WTC11 (cell line): ENCODE measurements at regions not wholly inside any gene's neighbourhood (a gene's known extent, or its start where the extent isn't known, plus 50 kb on each side); places are given as distances from the start of the nearest gene placed in this dataset.

Experiments used
- ATAC-seq: fragments of 200-7000 bp; cut with Tn5 transposase; 2 replicates; pipeline ENCODE4 v1.10.0; 2021; ENCODE audit warnings: mild to moderate bottlenecking, moderate library complexity
- CTCF ChIA-PET: fragments of 300-600 bp; sonication (Branson Sonifier 250); formaldehyde crosslinking; loops from one replicate; lab custom pipeline; 2021; ENCODE audit warnings: antibody characterized with exemption; lab: Charles Lee
- POLR2A ChIA-PET: fragments of 350-600 bp; sonication (Branson Sonifier 250); formaldehyde crosslinking; loops from one replicate; lab custom pipeline; 2021; ENCODE audit warnings: antibody characterized with exemption; lab: Charles Lee
- DNase-seq: peaks from one replicate; pipeline ENCODE4 v3.0.0; 2021; ENCODE audit warnings: low spot score
- H3K27ac Mint-ChIP-seq: 2 replicates; pipeline ENCODE4 v1.8.0; 2021; ENCODE audit warnings: mixed read lengths
- H3K27me3 Mint-ChIP-seq: 2 replicates; pipeline ENCODE4 v1.8.0; 2021; ENCODE audit warnings: low read depth, mild to moderate bottlenecking, moderate library complexity, mixed read lengths
- H3K36me3 Mint-ChIP-seq: 2 replicates; pipeline ENCODE4 v1.8.0; 2021; ENCODE audit warnings: mixed read lengths
- H3K4me1 Mint-ChIP-seq: 2 replicates; pipeline ENCODE4 v1.8.0; 2022; ENCODE audit warnings: mixed read lengths
- H3K4me3 Mint-ChIP-seq: 2 replicates; pipeline ENCODE4 v1.8.0; 2021; ENCODE audit warnings: mild to moderate bottlenecking, moderate library complexity, mixed read lengths
- H3K9me3 Mint-ChIP-seq: 2 replicates; pipeline ENCODE4 v1.8.0; 2021; ENCODE audit warnings: mixed read lengths
- CBFB ChIP-seq: sonication (generic); formaldehyde crosslinking; IDR thresholded peaks from 2 replicates; pipeline ENCODE4 v1.8.1; 2022; ENCODE audit warnings: mild to moderate bottlenecking, low read depth, missing genetic modification reagents
- CREM ChIP-seq: sonication (generic); formaldehyde crosslinking; IDR thresholded peaks from 2 replicates; pipeline ENCODE4 v1.8.1; 2022; ENCODE audit warnings: mild to moderate bottlenecking, missing genetic modification reagents, moderate library complexity
- ELF4 ChIP-seq: sonication (generic); formaldehyde crosslinking; IDR thresholded peaks from 2 replicates; pipeline ENCODE4 v1.8.1; 2022; ENCODE audit warnings: low read depth, mild to moderate bottlenecking, moderate library complexity, missing genetic modification reagents
- ETV6 ChIP-seq: sonication (generic); formaldehyde crosslinking; IDR thresholded peaks from 2 replicates; pipeline ENCODE4 v1.8.1; 2022; ENCODE audit warnings: mild to moderate bottlenecking, missing genetic modification reagents
- GTF2I ChIP-seq: fragments of 250-450 bp; sonication (Bioruptor Pico); conservative IDR thresholded peaks from 2 replicates; pipeline ENCODE4 v1.4.0; 2021; ENCODE audit warnings: mild to moderate bottlenecking
- HMGA2 ChIP-seq: fragments of 250-450 bp; sonication (Bioruptor Pico); IDR thresholded peaks from 2 replicates; pipeline ENCODE4 v1.4.0; 2021; ENCODE audit warnings: mild to moderate bottlenecking, moderate library complexity
- JAZF1 ChIP-seq: fragments of 250-450 bp; sonication (Bioruptor Pico); IDR thresholded peaks from 2 replicates; pipeline ENCODE4 v1.9.0; 2021; ENCODE audit warnings: moderate library complexity, mild to moderate bottlenecking, inconsistent platforms
- KAT7 ChIP-seq: sonication (generic); formaldehyde crosslinking; IDR thresholded peaks from 2 replicates; pipeline ENCODE4 v1.8.1; 2023; ENCODE audit warnings: missing genetic modification reagents, mild to moderate bottlenecking, borderline replicate concordance
- NFATC4 ChIP-seq: fragments of 250-450 bp; sonication (Bioruptor Pico); IDR thresholded peaks from 2 replicates; pipeline ENCODE4 v1.9.0; 2021; ENCODE audit warnings: mild to moderate bottlenecking
- SMAD3 ChIP-seq: sonication (generic); formaldehyde crosslinking; IDR thresholded peaks from 2 replicates; pipeline ENCODE4 v1.8.0; 2022; ENCODE audit warnings: missing genetic modification reagents, mild to moderate bottlenecking, borderline replicate concordance
- SP1 ChIP-seq: sonication (generic); formaldehyde crosslinking; conservative IDR thresholded peaks from 2 replicates; pipeline ENCODE4 v1.8.1; 2022; ENCODE audit warnings: missing genetic modification reagents
- ZNF121 ChIP-seq: sonication (generic); formaldehyde crosslinking; IDR thresholded peaks from 2 replicates; pipeline ENCODE4 v1.8.0; 2023; ENCODE audit warnings: missing genetic modification reagents
- ZNF232 ChIP-seq: sonication (generic); formaldehyde crosslinking; IDR thresholded peaks from 2 replicates; pipeline ENCODE4 v1.8.0; 2022; ENCODE audit warnings: mild to moderate bottlenecking, missing genetic modification reagents
- ZNF423 ChIP-seq: fragments of 250-450 bp; sonication (Bioruptor Pico); IDR thresholded peaks from 2 replicates; pipeline ENCODE4 v2.1.2; 2022; ENCODE audit warnings: mild to moderate bottlenecking, moderate library complexity
- TF ChIP-seq, protein P1 (sequence below): sonication (generic); formaldehyde crosslinking; IDR thresholded peaks from 2 replicates; pipeline ENCODE4 v1.8.1; 2022; ENCODE audit warnings: low read depth, mild to moderate bottlenecking, moderate library complexity, missing genetic modification reagents, borderline replicate concordance
- TF ChIP-seq, protein P2 (sequence below): fragments of 250-450 bp; sonication (Bioruptor Pico); IDR thresholded peaks from 2 replicates; pipeline ENCODE4 v1.8.0; 2021; ENCODE audit warnings: mild to moderate bottlenecking
- TF ChIP-seq, protein P3 (sequence below): fragments of 250-450 bp; sonication (Bioruptor Pico); IDR thresholded peaks from 2 replicates; pipeline ENCODE4 v1.9.0; 2021; ENCODE audit warnings: moderate library complexity, mild to moderate bottlenecking, inconsistent platforms, borderline replicate concordance
- TF ChIP-seq, protein P4 (sequence below): fragments of 200-600 bp; IDR thresholded peaks from 2 replicates; pipeline ENCODE4 v1.8.0; 2022; ENCODE audit warnings: antibody characterized with exemption
- TF ChIP-seq, protein P5 (sequence below): sonication (generic); formaldehyde crosslinking; IDR thresholded peaks from 2 replicates; pipeline ENCODE4 v1.8.1; 2023; ENCODE audit warnings: mild to moderate bottlenecking, missing genetic modification reagents, moderate library complexity
- TF ChIP-seq, protein P6 (sequence below): sonication (generic); formaldehyde crosslinking; IDR thresholded peaks from 2 replicates; pipeline ENCODE4 v1.8.1; 2022; ENCODE audit warnings: low read depth, missing genetic modification reagents, borderline replicate concordance

DNA sequence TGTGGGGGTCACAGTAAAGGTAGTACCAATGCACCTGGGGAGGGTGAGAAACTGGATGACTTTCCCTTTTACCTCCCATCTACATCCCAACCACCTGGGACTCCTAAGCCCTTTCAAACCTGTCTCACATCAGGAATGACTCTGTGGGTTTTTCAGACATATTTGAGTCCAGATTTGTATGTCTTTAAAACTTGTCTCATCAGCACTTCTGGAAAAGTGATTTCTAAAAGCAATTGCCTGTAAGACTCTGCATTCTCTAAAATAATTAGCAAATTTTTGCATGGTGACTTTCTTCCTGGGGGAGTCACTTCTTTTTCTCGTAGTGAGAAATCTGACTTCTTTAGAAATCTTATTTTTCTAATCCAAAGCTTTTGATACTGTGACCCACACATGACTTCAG lies 1553.0 kb upstream of the PIK3C3 start (continued):
- TF ChIP-seq, protein P1, sequence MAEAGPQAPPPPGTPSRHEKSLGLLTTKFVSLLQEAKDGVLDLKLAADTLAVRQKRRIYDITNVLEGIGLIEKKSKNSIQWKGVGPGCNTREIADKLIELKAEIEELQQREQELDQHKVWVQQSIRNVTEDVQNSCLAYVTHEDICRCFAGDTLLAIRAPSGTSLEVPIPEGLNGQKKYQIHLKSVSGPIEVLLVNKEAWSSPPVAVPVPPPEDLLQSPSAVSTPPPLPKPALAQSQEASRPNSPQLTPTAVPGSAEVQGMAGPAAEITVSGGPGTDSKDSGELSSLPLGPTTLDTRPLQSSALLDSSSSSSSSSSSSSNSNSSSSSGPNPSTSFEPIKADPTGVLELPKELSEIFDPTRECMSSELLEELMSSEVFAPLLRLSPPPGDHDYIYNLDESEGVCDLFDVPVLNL (CRISPR knock-in tag): no peak
- no peak for TF ChIP-seq ZNF423 (CRISPR knock-in tag)

GRCh38 chr18:40388121-40388520 lies 1566.9 kb upstream of the PIK3C3 start:
- no peak for DNase-seq
- ChIA-PET CTCF (no interaction called here), POLR2A (no interaction called here)
- Mint-ChIP-seq H3K4me1 (no peaks in the 10 kb centered on the region), H3K36me3 (no peaks in the 10 kb centered on the region), H3K27me3 (no peaks in the 10 kb centered on the region), H3K4me3 (no peak overlapping the region), H3K27ac (no peak overlapping the region), H3K9me3 (no peaks in the 10 kb centered on the region)
- no peak for TF ChIP-seq ZNF232 (CRISPR knock-in tag)
- no peak for TF ChIP-seq NFATC4
- TF ChIP-seq, protein P2, sequence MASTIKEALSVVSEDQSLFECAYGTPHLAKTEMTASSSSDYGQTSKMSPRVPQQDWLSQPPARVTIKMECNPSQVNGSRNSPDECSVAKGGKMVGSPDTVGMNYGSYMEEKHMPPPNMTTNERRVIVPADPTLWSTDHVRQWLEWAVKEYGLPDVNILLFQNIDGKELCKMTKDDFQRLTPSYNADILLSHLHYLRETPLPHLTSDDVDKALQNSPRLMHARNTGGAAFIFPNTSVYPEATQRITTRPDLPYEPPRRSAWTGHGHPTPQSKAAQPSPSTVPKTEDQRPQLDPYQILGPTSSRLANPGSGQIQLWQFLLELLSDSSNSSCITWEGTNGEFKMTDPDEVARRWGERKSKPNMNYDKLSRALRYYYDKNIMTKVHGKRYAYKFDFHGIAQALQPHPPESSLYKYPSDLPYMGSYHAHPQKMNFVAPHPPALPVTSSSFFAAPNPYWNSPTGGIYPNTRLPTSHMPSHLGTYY (CRISPR knock-in tag): no peak
- TF ChIP-seq ETV6 (CRISPR knock-in tag): no peak
- no peak for TF ChIP-seq CBFB (CRISPR knock-in tag)
- TF ChIP-seq, protein P3, sequence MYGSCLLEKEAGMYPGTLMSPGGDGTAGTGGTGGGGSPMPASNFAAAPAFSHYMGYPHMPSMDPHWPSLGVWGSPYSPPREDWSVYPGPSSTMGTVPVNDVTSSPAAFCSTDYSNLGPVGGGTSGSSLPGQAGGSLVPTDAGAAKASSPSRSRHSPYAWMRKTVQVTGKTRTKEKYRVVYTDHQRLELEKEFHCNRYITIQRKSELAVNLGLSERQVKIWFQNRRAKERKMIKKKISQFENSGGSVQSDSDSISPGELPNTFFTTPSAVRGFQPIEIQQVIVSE: no peak
- TF ChIP-seq, protein P4, sequence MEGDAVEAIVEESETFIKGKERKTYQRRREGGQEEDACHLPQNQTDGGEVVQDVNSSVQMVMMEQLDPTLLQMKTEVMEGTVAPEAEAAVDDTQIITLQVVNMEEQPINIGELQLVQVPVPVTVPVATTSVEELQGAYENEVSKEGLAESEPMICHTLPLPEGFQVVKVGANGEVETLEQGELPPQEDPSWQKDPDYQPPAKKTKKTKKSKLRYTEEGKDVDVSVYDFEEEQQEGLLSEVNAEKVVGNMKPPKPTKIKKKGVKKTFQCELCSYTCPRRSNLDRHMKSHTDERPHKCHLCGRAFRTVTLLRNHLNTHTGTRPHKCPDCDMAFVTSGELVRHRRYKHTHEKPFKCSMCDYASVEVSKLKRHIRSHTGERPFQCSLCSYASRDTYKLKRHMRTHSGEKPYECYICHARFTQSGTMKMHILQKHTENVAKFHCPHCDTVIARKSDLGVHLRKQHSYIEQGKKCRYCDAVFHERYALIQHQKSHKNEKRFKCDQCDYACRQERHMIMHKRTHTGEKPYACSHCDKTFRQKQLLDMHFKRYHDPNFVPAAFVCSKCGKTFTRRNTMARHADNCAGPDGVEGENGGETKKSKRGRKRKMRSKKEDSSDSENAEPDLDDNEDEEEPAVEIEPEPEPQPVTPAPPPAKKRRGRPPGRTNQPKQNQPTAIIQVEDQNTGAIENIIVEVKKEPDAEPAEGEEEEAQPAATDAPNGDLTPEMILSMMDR: no peak
- no peak for TF ChIP-seq JAZF1 (CRISPR knock-in tag)
- no peak for TF ChIP-seq ZNF121 (CRISPR knock-in tag)
- no peak for TF ChIP-seq CREM (CRISPR knock-in tag)
- TF ChIP-seq, protein P5, sequence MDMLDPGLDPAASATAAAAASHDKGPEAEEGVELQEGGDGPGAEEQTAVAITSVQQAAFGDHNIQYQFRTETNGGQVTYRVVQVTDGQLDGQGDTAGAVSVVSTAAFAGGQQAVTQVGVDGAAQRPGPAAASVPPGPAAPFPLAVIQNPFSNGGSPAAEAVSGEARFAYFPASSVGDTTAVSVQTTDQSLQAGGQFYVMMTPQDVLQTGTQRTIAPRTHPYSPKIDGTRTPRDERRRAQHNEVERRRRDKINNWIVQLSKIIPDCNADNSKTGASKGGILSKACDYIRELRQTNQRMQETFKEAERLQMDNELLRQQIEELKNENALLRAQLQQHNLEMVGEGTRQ: no peak
- TF ChIP-seq SMAD3: no peak
- TF ChIP-seq HMGA2 (CRISPR knock-in tag): no peak
- TF ChIP-seq, protein P6, sequence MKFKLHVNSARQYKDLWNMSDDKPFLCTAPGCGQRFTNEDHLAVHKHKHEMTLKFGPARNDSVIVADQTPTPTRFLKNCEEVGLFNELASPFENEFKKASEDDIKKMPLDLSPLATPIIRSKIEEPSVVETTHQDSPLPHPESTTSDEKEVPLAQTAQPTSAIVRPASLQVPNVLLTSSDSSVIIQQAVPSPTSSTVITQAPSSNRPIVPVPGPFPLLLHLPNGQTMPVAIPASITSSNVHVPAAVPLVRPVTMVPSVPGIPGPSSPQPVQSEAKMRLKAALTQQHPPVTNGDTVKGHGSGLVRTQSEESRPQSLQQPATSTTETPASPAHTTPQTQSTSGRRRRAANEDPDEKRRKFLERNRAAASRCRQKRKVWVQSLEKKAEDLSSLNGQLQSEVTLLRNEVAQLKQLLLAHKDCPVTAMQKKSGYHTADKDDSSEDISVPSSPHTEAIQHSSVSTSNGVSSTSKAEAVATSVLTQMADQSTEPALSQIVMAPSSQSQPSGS: no peak
- no peak for TF ChIP-seq ELF4 (CRISPR knock-in tag)
- no peak for TF ChIP-seq GTF2I
- TF ChIP-seq SP1: no peak
- TF ChIP-seq KAT7: no peak
- no peak for ATAC-seq
